ENCODE measurements at regions not wholly inside any gene's neighbourhood (a gene's known extent, or its start where the extent isn't known, plus 50 kb on each side); places are given as distances from the start of the nearest gene placed in this dataset.
"Not testable (repeated sequence)": the region's sequence is repeated elsewhere in the genome, so short reads cannot be mapped to it uniquely, and the experiment has no call there.

GRCh38 chr18:8970843-8971242 lies 131.7 kb upstream of the NDUFV2 start:
- ATAC-seq, result no peak

GRCh38 chr18:8972116-8972515 lies 130.4 kb upstream of the NDUFV2 start:
- no peak for ATAC-seq

GRCh38 chr18:8974279-8974678 lies 128.2 kb upstream of the NDUFV2 start:
- no peak for ATAC-seq

- no peak for ATAC-seq
These were observed 127.8 kb upstream of the NDUFV2 start for GRCh38 chr18:8974696-8975095.

GRCh38 chr18:8975624-8976023 lies 126.9 kb upstream of the NDUFV2 start:
- no peak for ATAC-seq

GRCh38 chr18:8976606-8977005 lies 125.9 kb upstream of the NDUFV2 start:
- ATAC-seq, result no peak

- no peak for ATAC-seq
These were observed 125.3 kb upstream of the NDUFV2 start for GRCh38 chr18:8977166-8977565.

- ATAC-seq, result no peak
These were observed 124.8 kb upstream of the NDUFV2 start for GRCh38 chr18:8977701-8978100.

- ATAC-seq, result no peak
These were observed 124.1 kb upstream of the NDUFV2 start for GRCh38 chr18:8978394-8978793.

GRCh38 chr18:8979258-8979988 lies 123.1 kb upstream of the NDUFV2 start:
- ATAC-seq, result no peak

GRCh38 chr18:8980496-8980895 lies 122.0 kb upstream of the NDUFV2 start:
- no peak for ATAC-seq

- no peak for ATAC-seq
These were observed 121.6 kb upstream of the NDUFV2 start for GRCh38 chr18:8980918-8981317.

- no peak for ATAC-seq
These were observed 119.9 kb upstream of the NDUFV2 start for GRCh38 chr18:8982416-8983183.

GRCh38 chr18:8983195-8983594 lies 119.3 kb upstream of the NDUFV2 start:
- ATAC-seq, result no peak

- ATAC-seq, result no peak
These were observed 118.3 kb upstream of the NDUFV2 start for GRCh38 chr18:8984131-8984721.

- ATAC-seq, result peak in 1 of 2 donors; percentile 28
These were observed 115.3 kb upstream of the NDUFV2 start for GRCh38 chr18:8987241-8987640.

- peak; percentile 70 to 75 for ATAC-seq
These were observed 114.1 kb upstream of the NDUFV2 start for GRCh38 chr18:8988260-8988871.

- no peak for ATAC-seq
These were observed 113.5 kb upstream of the NDUFV2 start for GRCh38 chr18:8989017-8989416.

GRCh38 chr18:8989855-8990254 lies 112.6 kb upstream of the NDUFV2 start:
- ATAC-seq, result no peak

- no peak for ATAC-seq
These were observed 112.0 kb upstream of the NDUFV2 start for GRCh38 chr18:8990276-8991031.

- ATAC-seq, result no peak
These were observed 111.3 kb upstream of the NDUFV2 start for GRCh38 chr18:8991155-8991554.

- not testable (repeated sequence) for ATAC-seq
These were observed 110.0 kb upstream of the NDUFV2 start for GRCh38 chr18:8992500-8992899.

- no peak for ATAC-seq
These were observed 107.9 kb upstream of the NDUFV2 start for GRCh38 chr18:8994603-8995002.

Data from activated CD4-positive, CD25-positive, alpha-beta regulatory T cell treated with anti-CD3 and anti-CD28 coated beads, Interleukin-2, amount 50 U/mL, for 24 hours (primary cell).